ENCODE measurements at regions not wholly inside any gene's neighbourhood (a gene's known extent, or its start where the extent isn't known, plus 50 kb on each side); places are given as distances from the start of the nearest gene placed in this dataset.

DNA sequence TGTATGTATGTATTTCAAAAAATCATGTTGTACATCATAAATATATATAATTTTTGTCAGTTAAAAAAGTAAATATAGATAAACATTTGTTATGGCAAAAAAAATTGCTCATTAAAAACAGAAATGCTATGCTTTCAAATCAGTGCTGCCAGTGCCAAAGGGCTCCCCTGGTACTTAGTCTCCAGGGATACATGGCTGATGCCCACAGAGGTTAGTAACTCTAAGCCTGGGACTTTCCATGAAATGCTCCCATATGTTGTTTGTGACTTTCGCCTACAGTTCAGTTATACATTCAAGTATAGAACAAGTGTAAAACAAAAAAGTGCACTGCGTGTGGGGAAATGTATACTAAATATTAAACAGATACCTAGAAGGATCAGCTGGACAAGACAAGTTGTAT lies 104.0 kb downstream of the TENT5A start:
- Histone ChIP-seq H3K36me3 (ENCODE audit: control insufficient read depth in 4 of 4, insufficient read depth in 3 of 4, low read depth in 1 of 4, low read length in 3 of 4) (no peaks in the 10 kb centered on the region), H3K9ac (ENCODE audit: low read depth in 1 of 2, low read length in 2 of 2) (no peak overlapping the region), H3K27me3 (ENCODE audit: control insufficient read depth in 4 of 4, insufficient read depth in 4 of 4, low read length in 3 of 4) (no peaks in the 10 kb centered on the region), H3K9me3 (ENCODE audit: control insufficient read depth in 4 of 4, low read length in 3 of 4) (no peaks in the 10 kb centered on the region), H3K4me1 (ENCODE audit: control insufficient read depth in 4 of 4, insufficient read depth in 4 of 4, low read length in 3 of 4) (no peaks in the 10 kb centered on the region), H3K4me3 (ENCODE audit: low read depth in 1 of 3, low read length in 3 of 3) (no peak overlapping the region), H3K27ac (ENCODE audit: low read depth in 1 of 2, low read length in 2 of 2) (no peak overlapping the region)
- 96% methylated on average over 2 of the region's 2 CpGs for WGBS
- TF ChIP-seq HNF4A (conservative IDR thresholded peaks at IDR 0.05) (no peak), YY1 (IDR thresholded peaks at IDR 0.05) (no peak), NR2F2 (IDR thresholded peaks at IDR 0.05) (no peak), GABPA (IDR thresholded peaks at IDR 0.05 in 1 of 2, conservative IDR thresholded peaks at IDR 0.05 in 1 of 2) (no peak), SP1 (IDR thresholded peaks at IDR 0.05) (no peak), EGR1 (IDR thresholded peaks at IDR 0.05; ENCODE audit: low read depth in 2 of 2) (no peak), RAD21 (IDR thresholded peaks at IDR 0.05) (no peak), JUND (IDR thresholded peaks at IDR 0.05) (no peak), FOXA2 (IDR thresholded peaks at IDR 0.05) (no peak), FOXA1 (IDR thresholded peaks at IDR 0.05) (no peak), TAF1 (conservative IDR thresholded peaks at IDR 0.05) (no peak), HNF4G (IDR thresholded peaks at IDR 0.05) (no peak), RXRA (IDR thresholded peaks at IDR 0.05) (no peak)
- TF ChIP-seq, protein P1, sequence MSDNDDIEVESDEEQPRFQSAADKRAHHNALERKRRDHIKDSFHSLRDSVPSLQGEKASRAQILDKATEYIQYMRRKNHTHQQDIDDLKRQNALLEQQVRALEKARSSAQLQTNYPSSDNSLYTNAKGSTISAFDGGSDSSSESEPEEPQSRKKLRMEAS (IDR thresholded peaks at IDR 0.05): no peak
- TF ChIP-seq, protein P2, sequence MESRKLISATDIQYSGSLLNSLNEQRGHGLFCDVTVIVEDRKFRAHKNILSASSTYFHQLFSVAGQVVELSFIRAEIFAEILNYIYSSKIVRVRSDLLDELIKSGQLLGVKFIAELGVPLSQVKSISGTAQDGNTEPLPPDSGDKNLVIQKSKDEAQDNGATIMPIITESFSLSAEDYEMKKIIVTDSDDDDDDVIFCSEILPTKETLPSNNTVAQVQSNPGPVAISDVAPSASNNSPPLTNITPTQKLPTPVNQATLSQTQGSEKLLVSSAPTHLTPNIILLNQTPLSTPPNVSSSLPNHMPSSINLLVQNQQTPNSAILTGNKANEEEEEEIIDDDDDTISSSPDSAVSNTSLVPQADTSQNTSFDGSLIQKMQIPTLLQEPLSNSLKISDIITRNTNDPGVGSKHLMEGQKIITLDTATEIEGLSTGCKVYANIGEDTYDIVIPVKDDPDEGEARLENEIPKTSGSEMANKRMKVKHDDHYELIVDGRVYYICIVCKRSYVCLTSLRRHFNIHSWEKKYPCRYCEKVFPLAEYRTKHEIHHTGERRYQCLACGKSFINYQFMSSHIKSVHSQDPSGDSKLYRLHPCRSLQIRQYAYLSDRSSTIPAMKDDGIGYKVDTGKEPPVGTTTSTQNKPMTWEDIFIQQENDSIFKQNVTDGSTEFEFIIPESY (IDR thresholded peaks at IDR 0.05): no peak
- TF ChIP-seq, protein P3, sequence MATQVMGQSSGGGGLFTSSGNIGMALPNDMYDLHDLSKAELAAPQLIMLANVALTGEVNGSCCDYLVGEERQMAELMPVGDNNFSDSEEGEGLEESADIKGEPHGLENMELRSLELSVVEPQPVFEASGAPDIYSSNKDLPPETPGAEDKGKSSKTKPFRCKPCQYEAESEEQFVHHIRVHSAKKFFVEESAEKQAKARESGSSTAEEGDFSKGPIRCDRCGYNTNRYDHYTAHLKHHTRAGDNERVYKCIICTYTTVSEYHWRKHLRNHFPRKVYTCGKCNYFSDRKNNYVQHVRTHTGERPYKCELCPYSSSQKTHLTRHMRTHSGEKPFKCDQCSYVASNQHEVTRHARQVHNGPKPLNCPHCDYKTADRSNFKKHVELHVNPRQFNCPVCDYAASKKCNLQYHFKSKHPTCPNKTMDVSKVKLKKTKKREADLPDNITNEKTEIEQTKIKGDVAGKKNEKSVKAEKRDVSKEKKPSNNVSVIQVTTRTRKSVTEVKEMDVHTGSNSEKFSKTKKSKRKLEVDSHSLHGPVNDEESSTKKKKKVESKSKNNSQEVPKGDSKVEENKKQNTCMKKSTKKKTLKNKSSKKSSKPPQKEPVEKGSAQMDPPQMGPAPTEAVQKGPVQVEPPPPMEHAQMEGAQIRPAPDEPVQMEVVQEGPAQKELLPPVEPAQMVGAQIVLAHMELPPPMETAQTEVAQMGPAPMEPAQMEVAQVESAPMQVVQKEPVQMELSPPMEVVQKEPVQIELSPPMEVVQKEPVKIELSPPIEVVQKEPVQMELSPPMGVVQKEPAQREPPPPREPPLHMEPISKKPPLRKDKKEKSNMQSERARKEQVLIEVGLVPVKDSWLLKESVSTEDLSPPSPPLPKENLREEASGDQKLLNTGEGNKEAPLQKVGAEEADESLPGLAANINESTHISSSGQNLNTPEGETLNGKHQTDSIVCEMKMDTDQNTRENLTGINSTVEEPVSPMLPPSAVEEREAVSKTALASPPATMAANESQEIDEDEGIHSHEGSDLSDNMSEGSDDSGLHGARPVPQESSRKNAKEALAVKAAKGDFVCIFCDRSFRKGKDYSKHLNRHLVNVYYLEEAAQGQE (IDR thresholded peaks at IDR 0.05): no peak
- TF ChIP-seq, protein P4, sequence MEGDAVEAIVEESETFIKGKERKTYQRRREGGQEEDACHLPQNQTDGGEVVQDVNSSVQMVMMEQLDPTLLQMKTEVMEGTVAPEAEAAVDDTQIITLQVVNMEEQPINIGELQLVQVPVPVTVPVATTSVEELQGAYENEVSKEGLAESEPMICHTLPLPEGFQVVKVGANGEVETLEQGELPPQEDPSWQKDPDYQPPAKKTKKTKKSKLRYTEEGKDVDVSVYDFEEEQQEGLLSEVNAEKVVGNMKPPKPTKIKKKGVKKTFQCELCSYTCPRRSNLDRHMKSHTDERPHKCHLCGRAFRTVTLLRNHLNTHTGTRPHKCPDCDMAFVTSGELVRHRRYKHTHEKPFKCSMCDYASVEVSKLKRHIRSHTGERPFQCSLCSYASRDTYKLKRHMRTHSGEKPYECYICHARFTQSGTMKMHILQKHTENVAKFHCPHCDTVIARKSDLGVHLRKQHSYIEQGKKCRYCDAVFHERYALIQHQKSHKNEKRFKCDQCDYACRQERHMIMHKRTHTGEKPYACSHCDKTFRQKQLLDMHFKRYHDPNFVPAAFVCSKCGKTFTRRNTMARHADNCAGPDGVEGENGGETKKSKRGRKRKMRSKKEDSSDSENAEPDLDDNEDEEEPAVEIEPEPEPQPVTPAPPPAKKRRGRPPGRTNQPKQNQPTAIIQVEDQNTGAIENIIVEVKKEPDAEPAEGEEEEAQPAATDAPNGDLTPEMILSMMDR (IDR thresholded peaks at IDR 0.05; ENCODE audit: low read depth, low read length, missing input control): no peak
- DNase-seq (ENCODE audit: low spot score): no peak

DNA sequence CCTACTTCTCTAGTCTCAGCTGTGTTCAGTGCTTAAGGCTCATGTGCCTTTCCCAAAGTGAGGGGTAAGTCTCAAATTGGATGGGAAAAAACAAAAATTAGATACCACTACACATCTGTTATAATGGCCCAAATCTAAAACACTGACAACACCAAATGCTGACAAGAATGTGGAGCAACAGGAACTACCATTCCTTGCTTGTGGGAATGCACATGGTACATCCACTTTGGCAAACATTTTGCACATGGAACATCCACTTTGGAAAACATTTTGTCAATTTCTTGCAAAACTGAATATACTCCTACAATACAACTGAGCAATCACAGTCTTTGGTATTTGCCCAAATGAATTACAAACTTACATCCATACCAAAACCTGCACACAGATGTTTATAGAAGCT lies 109.3 kb downstream of the TENT5A start:
- no peak for DNase-seq (ENCODE audit: low spot score)
- Histone ChIP-seq H3K27ac (ENCODE audit: low read depth in 1 of 2, low read length in 2 of 2) (no peak overlapping the region), H3K4me1 (ENCODE audit: control insufficient read depth in 4 of 4, insufficient read depth in 4 of 4, low read length in 3 of 4) (no peaks in the 10 kb centered on the region), H3K4me3 (ENCODE audit: low read depth in 1 of 3, low read length in 3 of 3) (no peak overlapping the region), H3K9me3 (ENCODE audit: control insufficient read depth in 4 of 4, low read length in 3 of 4) (no peaks in the 10 kb centered on the region), H3K9ac (ENCODE audit: low read depth in 1 of 2, low read length in 2 of 2) (no peak overlapping the region), H3K36me3 (ENCODE audit: control insufficient read depth in 4 of 4, insufficient read depth in 3 of 4, low read depth in 1 of 4, low read length in 3 of 4) (no peaks in the 10 kb centered on the region), H3K27me3 (ENCODE audit: control insufficient read depth in 4 of 4, insufficient read depth in 4 of 4, low read length in 3 of 4) (no peaks in the 10 kb centered on the region)
- TF ChIP-seq, protein P3 (IDR thresholded peaks at IDR 0.05): no peak
- TF ChIP-seq NR2F2 (IDR thresholded peaks at IDR 0.05): no peak
- TF ChIP-seq, protein P1 (IDR thresholded peaks at IDR 0.05): no peak
- TF ChIP-seq FOXA1 (IDR thresholded peaks at IDR 0.05): no peak
- TF ChIP-seq SP1 (IDR thresholded peaks at IDR 0.05): no peak
- TF ChIP-seq JUND (IDR thresholded peaks at IDR 0.05): no peak
- no peak for TF ChIP-seq GABPA (IDR thresholded peaks at IDR 0.05 in 1 of 2, conservative IDR thresholded peaks at IDR 0.05 in 1 of 2)
- TF ChIP-seq HNF4G (IDR thresholded peaks at IDR 0.05): no peak
- TF ChIP-seq RAD21 (IDR thresholded peaks at IDR 0.05): no peak
- TF ChIP-seq HNF4A (conservative IDR thresholded peaks at IDR 0.05): no peak
- TF ChIP-seq RXRA (IDR thresholded peaks at IDR 0.05): no peak
- TF ChIP-seq FOXA2 (IDR thresholded peaks at IDR 0.05): no peak
- TF ChIP-seq, protein P4 (IDR thresholded peaks at IDR 0.05; ENCODE audit: low read depth, low read length, missing input control): no peak
- TF ChIP-seq EGR1 (IDR thresholded peaks at IDR 0.05; ENCODE audit: low read depth in 2 of 2): no peak
